NCI-H2029 treated with DMSO at 0.1 percent for 48 hours (cell line): ENCODE measurements at regions not wholly inside any gene's neighbourhood (a gene's known extent, or its start where the extent isn't known, plus 50 kb on each side); places are given as distances from the start of the nearest gene placed in this dataset.

Experiments used
- DNase-seq: peaks from one replicate; lab custom pipeline; 2025; lab: John Stamatoyannopoulos, UW

DNA sequence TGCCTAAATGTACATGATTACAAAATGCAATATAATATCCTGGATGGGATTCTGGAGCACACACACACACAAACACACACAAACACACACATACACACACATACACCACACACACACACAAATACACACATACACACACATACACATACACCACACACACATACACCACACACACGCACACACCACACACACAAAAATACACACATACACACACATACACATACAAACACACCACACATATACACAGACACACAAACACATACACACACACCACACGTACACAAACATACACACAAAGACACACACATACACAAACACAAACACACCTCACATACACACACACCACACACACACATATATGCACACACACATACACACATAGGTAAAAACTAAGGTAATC, 134.6 kb upstream of the SYNDIG1 start:
- DNase-seq, result no peak

DNA sequence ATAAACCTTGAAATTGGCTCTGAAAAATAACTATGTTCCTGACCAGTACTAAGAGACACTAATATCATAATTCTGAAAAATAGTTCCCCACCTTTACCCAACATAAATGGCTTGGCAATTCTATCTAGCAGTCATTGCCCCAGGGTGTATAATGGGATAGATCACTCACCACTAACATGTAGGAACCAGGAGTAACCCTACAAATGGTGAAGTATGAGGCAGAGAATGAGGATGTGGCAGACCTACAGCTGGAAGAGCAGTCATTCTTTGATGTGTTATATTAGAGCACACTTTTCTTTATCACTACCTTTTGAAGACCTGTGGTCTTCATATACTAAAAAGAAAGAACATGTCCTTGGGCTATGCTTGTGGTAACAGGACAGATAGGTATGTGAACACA, 136.5 kb upstream of the SYNDIG1 start:
- DNase-seq, result no peak

DNA sequence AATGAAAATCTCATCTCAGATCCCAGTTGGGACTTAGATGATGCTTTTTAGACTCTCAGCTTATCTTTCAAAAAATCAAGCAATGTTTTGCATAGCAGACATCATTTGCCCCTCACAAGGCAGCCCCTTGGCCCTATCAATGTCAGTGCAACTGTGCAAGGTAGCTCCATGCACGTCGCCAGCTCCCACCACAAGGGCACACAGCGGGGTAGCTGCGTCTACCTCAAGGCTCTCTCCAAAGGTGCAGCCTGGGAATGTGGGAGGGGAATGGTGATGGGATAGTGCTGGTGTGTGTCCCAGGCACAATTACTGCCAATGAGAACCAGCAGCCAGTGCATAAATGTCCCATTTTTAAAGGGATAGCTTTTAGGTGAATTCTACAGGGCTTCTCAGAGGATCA, 137.5 kb upstream of the SYNDIG1 start:
- no peak for DNase-seq

DNA sequence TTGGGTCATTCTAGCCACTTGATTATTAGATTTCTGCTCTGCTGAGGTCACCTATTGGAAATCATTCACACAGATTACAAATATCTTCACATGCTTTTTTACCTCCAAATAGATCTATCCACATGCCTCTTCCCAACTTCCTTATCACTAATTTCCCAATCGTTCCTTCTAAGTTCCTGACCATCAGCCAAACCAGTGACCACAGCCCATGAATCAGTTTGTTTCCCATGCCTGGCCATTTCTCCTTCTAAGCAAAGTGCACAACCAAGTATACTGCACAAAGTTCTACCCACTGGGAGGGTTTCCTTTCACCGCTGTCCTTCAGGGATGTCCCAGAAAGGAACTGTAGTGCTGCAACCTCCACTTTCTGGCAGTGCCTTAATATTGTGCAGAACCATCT, 140.5 kb upstream of the SYNDIG1 start:
- no peak for DNase-seq

DNA sequence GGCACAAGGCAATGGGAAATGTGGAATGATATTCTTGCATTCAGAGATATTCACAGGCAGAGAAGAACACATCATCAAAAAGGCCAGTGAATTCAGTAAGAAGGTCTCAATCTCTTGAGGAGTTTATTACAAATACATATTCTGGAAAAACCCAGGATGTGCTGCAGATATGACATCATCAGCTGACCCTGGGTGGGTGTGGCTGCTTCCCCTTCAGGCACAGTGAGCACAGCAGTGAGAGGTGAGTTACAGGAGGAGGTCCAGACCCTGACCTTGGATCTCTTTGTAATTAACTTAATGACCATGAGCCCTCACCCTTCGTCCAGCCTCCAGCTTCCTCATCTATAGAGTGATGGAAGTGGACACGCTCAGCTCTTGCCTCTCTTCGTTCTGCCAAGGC, 147.5 kb upstream of the SYNDIG1 start:
- no peak for DNase-seq

DNA sequence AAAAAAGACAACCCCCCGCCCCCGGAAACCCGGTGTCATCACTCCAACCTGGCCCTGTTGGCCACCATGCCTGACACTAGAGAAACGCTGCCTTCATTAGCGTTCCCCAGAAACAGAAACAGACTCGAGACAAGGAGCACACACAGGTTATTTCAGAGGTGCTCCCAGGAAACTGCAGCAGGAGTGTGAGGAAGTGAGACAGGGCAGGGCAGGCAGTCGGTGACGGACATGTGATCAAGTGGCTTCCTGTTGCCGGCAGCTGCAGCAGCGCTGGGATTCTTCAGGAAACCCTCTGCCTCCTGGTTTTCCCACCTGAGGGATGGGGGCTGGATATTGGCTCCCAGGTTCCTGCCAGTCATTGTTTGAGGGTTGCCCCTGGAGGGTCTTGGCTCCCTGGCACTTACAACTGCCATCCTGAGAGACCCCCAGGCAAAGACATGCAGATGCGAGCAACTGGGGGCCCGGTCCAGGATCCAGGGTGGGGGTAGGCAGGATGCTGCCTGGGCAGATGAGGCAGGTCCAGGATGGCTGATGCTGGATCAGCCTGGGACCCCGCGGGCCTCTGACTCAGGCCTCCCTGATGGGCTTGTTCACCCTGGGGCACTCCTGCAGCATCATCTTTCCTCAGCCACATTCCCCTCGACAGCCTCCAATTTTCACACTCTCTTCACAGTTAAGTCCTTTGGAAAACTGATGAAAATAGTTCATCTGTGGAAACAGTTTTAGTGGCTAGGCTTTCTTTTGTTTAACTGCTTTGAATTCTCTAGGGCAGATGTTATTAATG, 150.7 kb upstream of the SYNDIG1 start:
- DNase-seq, result no peak

DNA sequence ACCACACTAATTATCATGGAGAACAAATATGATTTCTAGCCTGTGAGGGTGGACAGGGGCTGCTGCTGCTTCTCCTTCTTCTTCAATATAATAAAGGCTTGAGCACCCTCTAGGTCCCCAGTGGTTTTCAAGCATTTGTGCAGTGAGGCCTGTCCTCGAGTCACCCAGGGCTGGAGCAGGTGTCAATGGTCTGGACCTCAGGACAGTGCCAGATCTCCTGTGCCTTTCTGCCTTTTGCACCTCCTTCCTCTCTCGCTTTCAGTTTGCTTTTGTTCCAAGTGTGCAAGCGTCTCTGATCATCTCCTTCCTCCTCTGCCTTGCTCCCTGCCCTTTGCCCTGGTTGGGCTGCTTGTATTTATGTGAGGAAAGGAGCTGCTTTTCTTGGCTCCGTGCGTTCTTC, 152.2 kb upstream of the SYNDIG1 start:
- no peak for DNase-seq

DNA sequence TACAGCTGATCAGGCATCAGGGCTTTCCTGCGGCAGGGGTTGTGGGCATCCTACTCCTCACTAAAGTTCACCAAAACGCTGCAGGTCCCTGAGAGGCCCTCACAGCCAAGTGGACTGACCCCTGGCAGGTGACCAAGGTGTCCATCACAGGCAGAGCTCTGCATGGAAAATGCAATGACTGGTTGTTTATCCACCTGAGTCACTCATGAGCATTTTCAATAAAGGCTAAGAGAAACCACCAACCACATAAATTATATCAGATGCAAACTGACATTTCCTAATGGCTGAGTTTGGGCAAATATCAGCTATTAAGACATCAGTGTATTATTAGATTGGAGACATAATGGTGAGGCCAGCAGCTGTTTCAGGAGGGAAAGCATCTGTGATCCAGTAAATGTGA, 152.7 kb upstream of the SYNDIG1 start:
- DNase-seq, result no peak

DNA sequence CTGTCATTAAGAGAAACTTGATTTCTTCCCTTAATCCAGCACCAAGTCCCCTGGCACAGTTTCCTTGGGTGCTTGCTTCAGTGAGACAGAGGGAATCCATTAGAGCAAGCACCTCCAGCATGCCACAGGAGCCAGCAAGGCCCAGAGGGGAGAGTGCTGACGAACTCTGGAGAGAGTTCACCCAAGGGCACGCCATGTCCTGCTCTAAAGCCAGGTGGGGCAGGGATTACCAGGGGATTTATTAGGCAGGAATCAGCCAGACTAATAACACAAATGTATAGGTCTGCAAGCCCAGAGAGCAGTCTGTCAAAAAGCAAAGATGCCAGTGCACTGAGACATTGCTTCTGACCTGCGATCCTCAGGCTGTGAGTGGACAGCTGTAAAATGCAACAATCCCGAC, 155.4 kb upstream of the SYNDIG1 start:
- no peak for DNase-seq

DNA sequence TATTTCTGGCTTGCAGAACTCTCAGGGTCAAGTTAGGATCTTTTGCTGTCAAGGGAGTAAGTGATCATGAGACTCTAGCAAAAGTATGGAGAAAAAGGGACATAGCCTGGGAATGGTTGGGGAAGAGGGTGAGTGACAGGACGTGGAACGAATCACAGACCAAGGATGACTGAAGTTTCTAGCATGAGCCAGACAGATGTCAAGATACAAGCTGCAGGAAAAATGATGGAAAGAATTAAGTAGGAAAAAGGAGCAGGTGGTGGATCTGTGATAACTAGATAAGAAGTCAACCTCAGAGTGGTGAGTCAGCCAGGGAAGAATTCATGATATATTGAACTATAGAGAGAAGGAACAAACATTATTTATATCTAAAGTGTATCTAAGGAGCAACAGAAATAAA, 159.8 kb upstream of the SYNDIG1 start:
- DNase-seq, result no peak

DNA sequence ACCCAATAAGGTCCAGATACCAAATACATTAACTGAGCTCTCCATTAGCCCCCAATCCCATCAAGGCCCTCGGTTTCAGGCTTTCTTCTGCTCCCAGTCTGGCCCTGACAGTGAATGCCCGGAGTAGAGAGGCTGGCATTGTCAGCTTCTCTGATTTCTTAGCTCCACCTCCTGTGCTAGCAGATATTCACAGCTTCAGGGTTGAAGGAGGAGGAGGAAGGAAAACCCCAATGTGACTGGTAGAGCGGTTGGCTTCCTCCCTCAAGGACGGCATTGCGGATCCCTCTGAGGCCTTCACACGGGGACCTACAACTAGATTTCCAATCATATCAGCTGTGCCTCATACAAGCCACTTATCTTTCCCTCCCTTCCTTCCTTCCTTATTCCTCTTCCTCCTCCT, 164.1 kb upstream of the SYNDIG1 start:
- no peak for DNase-seq

DNA sequence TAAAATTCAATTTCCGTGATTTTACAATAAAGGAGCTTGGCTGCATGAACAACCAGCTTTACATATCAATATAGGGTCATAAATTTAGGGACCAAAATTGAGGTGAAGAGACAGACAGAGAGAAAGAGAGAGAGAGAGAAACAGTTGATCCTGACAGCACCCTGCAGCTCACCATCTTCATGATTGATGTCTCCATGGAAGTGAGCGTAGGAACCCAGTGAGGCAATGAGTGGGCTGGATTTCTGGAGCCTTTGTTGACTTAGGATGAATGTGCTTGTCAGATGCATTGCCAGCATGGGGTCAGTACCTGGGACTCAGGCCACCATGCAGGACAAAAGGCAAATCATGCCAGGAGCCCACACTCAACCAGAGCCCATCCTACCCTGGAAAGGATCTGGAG, 165.1 kb upstream of the SYNDIG1 start:
- DNase-seq, result no peak

DNA sequence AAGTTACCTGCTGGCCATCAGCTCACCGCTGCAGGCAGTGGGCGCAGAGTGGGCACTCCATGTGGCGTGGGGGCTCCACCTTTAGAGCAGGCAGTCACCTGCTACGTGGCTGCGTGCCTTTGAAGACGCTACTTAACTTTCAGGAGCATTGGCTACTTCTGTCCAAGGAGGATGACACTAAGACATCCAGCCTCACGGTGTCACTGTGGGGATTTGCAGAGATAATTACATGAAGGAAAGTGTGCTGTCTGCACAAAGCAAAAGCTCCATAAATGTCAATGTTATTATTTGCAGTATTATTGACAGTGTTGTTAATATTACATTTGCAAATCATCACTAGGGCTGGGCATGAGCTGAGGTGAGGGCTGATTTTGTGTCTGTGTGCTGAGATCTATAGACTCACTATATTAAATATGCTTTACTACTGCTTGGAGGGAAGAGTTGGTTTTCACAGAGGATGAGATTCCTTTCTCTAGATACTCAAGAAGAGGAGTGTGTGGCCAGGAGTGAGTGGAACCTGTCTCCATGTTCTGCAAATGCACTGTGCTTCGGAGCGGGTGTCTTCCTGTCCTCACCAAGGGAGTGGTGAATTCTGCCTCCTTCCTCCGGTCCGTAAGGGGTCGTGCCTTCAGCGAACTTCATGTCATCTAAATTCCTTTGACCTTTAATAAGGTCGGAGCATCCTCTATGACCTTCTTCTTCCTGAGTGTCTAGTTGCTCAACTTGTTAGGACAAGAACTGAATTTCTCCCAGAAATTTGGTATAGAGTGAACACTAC, 165.8 kb upstream of the SYNDIG1 start:
- DNase-seq, result no peak

DNA sequence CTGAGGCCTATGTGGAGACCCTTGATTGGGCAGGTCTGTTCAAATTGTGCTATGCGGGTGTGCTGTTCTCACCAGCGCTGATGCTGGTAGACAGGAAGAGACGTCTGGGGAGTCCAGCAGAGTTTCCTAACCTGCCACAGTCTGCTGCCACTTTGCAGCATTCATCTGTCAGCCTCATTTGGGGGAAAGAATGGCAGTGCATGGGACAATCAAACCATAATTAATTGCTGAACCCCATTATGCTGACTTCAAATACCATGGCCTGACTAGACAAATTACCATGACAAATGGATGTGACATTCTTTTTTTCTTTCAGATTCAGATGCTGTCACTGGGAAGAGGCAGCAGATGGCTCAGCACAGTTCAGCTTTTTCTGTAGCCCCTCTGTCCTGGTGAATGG, 171.4 kb upstream of the SYNDIG1 start:
- no peak for DNase-seq

DNA sequence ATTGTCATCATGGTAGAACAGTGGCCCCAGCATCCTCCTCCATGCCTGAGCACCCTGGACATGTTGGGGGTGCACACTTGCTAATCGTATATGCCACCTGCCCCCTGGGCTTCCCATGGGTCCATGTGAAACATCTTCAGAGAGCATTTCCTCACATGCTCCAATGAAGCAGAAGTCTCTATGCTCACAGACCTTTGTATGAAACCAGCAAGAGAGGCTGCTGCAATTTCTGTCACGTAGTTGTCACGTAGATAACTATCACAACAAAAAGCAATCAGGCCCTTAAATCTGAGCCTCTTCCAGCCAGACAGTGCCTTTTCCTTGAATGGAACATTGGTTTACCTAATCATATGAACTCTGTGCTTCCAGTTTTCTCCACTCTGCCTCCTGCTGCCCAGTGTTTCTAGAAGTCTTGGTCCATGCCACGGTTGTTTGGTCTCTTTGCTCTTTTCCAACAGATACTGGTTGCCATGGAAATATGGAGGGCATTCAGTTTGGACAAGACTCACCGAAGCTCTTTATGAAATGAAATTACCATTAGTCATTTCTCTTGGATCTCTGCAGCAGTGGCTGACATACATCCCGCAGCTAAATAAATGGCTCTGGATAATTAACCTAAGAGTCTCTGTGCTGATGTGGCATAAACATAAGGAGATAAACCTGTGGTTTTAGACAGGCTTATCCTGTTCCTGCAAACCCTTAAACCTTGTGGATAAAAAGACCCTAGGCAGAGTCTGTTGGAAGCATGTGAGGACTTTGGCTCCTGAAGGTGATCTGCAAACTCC, 172.8 kb upstream of the SYNDIG1 start:
- DNase-seq, result no peak

DNA sequence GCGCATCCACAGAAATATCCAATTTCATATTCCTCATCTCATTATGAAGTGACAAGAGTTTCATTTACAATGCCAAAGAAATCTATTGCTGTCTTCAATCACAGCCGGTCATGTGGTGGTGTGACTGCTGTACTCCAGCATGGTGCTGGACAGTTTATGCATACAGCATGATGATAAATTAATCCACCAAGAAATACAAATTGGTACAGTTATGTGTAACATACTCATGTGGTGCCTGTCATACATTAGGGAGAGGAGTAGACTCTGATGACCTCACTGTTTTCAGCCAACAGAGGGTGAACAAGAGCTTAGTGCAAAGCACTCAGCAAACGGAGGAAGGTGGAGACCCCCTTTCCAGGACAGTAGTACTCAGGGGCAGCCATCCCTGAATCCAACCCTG, 178.4 kb upstream of the SYNDIG1 start:
- no peak for DNase-seq

DNA sequence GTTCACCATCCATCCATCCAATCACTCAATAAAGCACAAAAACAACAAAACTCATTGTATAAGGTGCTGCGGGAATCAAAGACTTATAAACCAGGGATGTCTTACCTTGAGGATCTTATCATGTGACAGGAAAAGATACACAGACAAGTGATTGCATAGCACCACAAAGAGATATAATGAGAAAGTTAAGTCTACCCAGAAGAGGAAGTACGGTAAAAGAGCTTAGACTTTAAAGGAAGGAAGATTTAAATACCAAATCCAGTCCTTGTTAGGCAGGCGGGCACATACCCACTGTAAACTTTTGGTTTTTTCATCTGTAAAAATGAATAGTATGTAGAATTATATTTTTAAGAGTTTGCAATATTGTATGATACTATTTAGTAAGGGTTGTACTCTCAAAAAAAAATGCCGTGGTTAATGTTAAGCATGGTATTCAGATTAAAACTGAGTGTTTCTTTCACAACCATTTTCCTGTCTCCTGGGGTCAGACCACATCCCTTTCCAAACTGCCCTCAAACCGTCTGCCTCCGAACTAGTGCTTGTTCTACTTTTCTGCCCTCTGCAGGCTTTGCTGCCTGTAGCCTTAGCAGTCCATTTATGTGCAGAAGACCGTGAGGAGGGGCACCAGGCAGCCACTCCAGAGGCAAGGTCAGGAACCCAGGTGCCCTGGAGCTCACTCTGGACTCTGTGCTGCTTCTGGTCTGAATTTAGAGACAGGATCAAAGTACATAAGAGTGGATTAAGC, 179.5 kb upstream of the SYNDIG1 start:
- no peak for DNase-seq

DNA sequence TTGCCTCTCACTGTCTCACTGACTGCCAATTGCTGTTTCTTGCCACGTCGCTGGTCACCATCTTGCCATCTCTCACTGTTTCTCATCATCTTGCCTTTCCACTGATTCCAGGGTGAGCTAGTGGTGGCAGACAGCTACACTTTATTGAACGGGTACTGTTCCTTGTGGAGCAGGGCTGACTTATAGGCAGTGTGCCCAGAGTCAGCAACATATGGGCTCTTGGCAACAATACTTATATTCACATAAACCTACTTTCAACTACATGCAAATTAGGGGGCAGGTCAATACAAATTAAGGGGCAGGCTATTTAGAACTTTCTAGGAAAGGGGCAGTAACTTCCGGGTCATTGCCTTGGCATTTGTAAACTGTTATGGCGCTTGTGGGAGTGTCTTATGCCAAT, 186.2 kb upstream of the SYNDIG1 start:
- DNase-seq, result no peak

DNA sequence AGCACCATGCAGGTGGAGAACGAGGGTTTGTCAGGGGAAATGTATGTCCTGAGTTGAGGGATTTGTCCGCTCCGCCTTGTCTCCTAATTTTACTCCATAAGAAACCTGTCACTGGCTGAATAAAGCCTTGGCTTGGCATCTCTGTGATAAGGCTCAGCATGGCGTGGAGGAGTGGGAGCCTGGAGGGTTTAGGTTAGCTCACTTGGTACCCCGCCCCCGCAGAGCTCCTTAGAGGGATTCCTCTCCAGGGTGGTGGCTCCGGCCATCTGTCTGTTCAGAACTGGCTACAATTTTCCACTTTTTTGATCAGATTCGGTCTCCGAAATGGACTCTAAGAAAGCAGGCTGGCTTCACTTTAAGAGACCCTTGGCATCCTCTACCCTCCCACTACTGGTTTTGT, 192.2 kb upstream of the SYNDIG1 start:
- DNase-seq, result no peak

DNA sequence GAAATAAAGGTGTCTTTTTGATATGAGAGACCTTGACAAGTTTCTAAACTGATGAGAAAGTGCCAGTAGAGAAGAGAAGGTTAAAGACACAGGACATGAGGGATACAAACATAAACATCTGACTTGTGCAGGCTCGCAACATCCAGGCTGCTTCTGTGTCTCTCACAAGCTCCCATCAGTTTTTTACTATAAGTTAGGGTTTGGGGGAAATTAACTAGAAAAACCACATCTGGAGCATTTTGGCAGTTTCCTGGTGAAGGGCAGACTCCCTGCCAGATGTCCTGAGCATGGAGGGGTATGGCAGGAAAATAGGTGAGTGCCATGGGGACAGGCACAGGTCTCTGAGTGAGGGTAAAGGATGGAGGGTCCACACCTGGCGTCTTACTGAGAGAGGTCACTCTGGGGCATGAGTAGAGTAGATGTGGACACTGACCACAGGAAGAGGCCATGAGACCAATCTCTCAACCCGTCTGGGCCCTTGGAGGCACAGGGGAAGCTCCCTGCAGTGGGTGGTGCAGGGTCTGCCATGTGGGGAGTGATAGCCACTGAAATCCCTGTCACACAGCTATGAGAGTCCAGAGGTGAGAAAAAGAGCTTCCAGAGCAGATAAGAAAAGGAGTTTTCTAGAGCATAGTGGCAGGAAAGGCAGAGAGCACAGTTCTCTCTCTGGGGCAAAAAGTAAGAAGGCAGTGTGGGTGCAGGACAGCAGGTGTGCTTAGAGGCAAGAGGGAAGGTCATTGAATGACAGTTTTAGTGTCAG, 193.3 kb upstream of the SYNDIG1 start:
- DNase-seq, result no peak

DNA sequence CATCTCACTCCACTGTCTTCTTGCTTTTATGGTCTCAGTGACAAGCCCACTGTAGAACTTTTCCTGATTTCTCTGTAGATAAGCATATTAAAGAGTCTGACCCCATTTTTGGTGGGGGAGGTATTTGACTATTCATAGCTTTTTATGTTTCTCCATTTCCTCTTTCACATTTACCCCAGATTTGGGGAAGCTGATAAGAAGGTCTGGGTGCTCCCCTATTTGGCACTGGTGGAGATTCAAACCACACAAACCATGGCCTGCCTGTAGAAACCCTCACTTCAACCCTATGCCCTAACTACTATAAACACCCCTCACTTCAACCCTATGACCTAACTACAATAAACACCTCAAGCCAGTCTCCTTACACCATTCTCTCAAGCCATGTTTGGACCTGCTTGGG, 196.2 kb upstream of the SYNDIG1 start:
- DNase-seq, result no peak
